Immature natural killer cell (primary cell): ENCODE measurements at regions not wholly inside any gene's neighbourhood (a gene's known extent, or its start where the extent isn't known, plus 50 kb on each side); places are given as distances from the start of the nearest gene placed in this dataset.
"Not testable (repeated sequence)": the region's sequence is repeated elsewhere in the genome, so short reads cannot be mapped to it uniquely, and the experiment has no call there.

ENCODE experiments used
- DNase-seq, 3 donors: peaks; one replicate each; pipeline ENCODE4 v3.0.0; 2022; ENCODE audit warnings: mixed read lengths in 1 of 3
- H3K27ac Mint-ChIP-seq, 6 donors: one replicate each; pipeline ENCODE4 v1.8.0; 2020; ENCODE audit warnings: mixed read lengths in 6 of 6, mild to moderate bottlenecking in 5 of 6, inconsistent platforms in 4 of 6, moderate library complexity in 3 of 6
- H3K27me3 Mint-ChIP-seq, 3 donors: one replicate each; pipeline ENCODE4 v1.8.0; 2020 to 2021; ENCODE audit warnings: low read depth in 3 of 3, mild to moderate bottlenecking in 3 of 3, mixed read lengths in 3 of 3, moderate library complexity in 3 of 3, inconsistent platforms in 1 of 3
- H3K36me3 Mint-ChIP-seq, 3 donors: one replicate each; pipeline ENCODE4 v1.8.0; 2020; ENCODE audit warnings: mixed read lengths in 3 of 3, inconsistent platforms in 2 of 3, mild to moderate bottlenecking in 2 of 3
- H3K4me1 Mint-ChIP-seq, 2 donors: one replicate each; pipeline ENCODE4 v1.8.0; 2020; ENCODE audit warnings: inconsistent platforms in 2 of 2, mild to moderate bottlenecking in 2 of 2, mixed read lengths in 2 of 2, moderate library complexity in 1 of 2
- H3K4me3 Mint-ChIP-seq, 5 donors: one replicate each; pipeline ENCODE4 v1.8.0; 2020; ENCODE audit warnings: mild to moderate bottlenecking in 5 of 5, mixed read lengths in 5 of 5, inconsistent platforms in 3 of 5, moderate library complexity in 3 of 5
- H3K9me3 Mint-ChIP-seq, 6 donors: one replicate each; pipeline ENCODE4 v1.8.0; 2020; ENCODE audit warnings: mild to moderate bottlenecking in 6 of 6, mixed read lengths in 6 of 6, inconsistent platforms in 4 of 6, moderate library complexity in 3 of 6

DNA sequence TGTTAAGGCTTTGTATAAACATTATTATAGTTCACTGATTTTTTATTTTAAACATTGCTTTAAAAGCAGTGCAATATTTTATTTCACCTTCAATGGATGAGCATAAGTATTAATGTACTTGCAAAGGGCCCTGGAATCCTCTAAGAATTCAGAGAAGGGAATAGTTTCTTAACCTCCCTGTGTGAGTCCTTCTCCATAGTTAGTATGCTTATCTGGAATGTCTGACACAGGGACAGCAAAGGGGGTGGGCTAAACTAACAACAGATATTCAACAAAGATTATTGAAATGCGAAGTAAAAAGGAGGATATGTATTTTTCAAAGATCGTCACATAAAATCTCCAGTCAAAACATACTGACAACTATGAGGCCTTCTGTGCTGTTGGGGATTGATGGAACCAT, 300.4 kb downstream of the CENPW start:
- no peak overlapping the region for H3K27ac Mint-ChIP-seq
- H3K4me3 Mint-ChIP-seq = no peak overlapping the region
- DNase-seq = no peak
- peaks cover 0 to 3% (median 0%) of the 10 kb centered on the region in 3 donors for H3K36me3 Mint-ChIP-seq
- H3K4me1 Mint-ChIP-seq = no peaks in the 10 kb centered on the region
- H3K27me3 Mint-ChIP-seq = peaks cover 0 to 4% (median 2%) of the 10 kb centered on the region in 3 donors
- peaks cover 3 to 23% (median 8%) of the 10 kb centered on the region in 6 donors for H3K9me3 Mint-ChIP-seq

DNA sequence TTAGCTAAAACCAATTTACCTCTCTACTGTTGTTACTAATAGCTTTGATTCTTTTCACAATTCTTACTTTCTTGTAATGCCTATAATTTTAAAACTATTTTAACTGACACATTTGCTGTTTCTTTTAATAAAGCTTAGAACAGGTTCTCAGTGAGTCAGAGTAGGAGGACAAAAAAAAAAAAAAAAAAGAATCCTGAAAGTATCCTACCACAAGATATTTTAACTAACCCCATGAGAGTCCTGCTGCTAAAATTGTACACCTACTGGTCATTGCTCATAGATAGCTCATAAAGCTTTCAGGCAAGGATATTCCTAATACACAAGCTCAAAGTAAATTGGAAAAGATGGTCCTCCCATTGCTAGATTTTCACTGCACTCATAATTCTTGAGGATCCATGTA, 301.0 kb downstream of the CENPW start:
- Mint-ChIP-seq H3K36me3 (peaks cover 0 to 3% (median 0%) of the 10 kb centered on the region in 3 donors), H3K9me3 (peaks cover 3 to 23% (median 9%) of the 10 kb centered on the region in 6 donors), H3K27me3 (peaks cover 0 to 4% (median 2%) of the 10 kb centered on the region in 3 donors), H3K4me1 (no peaks in the 10 kb centered on the region), H3K4me3 (no peak overlapping the region), H3K27ac (no peak overlapping the region)
- DNase-seq = no peak

DNA sequence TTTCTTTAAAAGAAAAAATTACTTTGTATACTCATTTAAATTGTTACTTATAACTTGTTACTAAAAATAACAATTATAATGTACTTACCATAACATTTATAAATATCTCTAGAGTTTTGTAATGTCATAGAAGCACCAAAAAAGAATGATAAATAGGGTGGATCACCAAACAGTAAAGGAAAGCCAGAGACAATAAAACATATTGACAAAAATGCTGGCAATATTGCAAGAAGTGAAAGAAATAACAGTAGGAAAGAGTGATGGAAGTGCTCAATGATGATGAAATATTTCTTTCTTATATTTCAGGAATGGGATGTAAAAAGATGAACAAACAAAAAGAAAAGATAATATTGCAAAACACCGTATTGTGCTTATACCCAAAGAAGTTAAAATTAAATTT, 301.7 kb downstream of the CENPW start:
- peaks cover 3 to 23% (median 9%) of the 10 kb centered on the region in 6 donors for H3K9me3 Mint-ChIP-seq

DNA sequence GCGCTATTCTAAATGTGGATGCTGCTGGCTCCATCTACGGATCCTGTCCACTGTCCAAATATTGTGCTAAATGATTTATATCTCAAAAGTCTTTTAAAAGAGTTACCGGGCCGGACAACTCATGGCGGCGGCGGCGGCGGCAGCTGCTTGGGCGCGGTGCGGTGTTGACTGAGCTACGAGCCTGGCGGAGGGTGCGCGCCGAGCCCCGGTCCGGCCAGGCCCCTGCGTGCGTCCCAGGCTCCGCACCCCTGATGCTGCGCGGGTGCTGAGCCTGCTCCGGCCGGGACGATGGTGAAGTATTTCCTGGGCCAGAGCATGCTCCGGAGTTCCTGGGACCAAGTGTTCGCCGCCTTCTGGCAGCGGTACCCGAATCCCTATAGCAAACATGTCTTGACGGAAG, 303.4 kb downstream of the CENPW start:
- Mint-ChIP-seq H3K4me3 (no peak overlapping the region), H3K36me3 (peaks cover 0 to 3% (median 0%) of the 10 kb centered on the region in 3 donors), H3K27ac (no peak overlapping the region), H3K9me3 (peaks cover 3 to 18% (median 9%) of the 10 kb centered on the region in 6 donors), H3K4me1 (no peaks in the 10 kb centered on the region), H3K27me3 (peaks cover 0 to 4% (median 2%) of the 10 kb centered on the region in 3 donors)
- DNase-seq = no peak

More for the DNA sequence above, 301.7 kb downstream of the CENPW start:
- no peak overlapping the region for H3K4me3 Mint-ChIP-seq
- H3K4me1 Mint-ChIP-seq = no peaks in the 10 kb centered on the region
- H3K27ac Mint-ChIP-seq = no peak overlapping the region
- no peak for DNase-seq
- H3K27me3 Mint-ChIP-seq = peaks cover 0 to 4% (median 2%) of the 10 kb centered on the region in 3 donors
- H3K36me3 Mint-ChIP-seq = peaks cover 0 to 3% (median 0%) of the 10 kb centered on the region in 3 donors

DNA sequence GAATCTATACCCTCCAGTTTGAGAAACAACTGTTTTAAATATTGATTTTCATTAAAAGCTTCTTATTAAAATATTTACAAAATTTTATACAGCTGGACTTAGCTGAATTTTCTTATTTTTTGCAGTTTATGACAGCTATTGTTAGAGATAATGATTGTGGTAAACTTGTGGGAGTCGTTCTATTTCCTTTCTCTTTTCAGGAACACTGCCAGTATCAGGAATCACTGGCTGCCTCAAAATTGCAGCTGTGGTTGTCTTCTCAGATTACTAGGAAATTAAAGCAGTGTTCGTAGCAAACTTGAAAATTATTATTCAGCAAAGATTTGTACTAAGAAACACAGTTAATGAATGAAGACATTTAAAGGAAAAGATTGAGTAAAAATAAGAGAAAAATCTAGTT, 311.0 kb downstream of the CENPW start:
- Mint-ChIP-seq H3K36me3 (no peaks in the 10 kb centered on the region), H3K9me3 (peaks cover 1 to 17% (median 8%) of the 10 kb centered on the region in 6 donors), H3K27me3 (no peaks in the 10 kb centered on the region), H3K4me3 (no peak overlapping the region), H3K4me1 (no peaks in the 10 kb centered on the region), H3K27ac (no peak overlapping the region)
- DNase-seq = no peak

DNA sequence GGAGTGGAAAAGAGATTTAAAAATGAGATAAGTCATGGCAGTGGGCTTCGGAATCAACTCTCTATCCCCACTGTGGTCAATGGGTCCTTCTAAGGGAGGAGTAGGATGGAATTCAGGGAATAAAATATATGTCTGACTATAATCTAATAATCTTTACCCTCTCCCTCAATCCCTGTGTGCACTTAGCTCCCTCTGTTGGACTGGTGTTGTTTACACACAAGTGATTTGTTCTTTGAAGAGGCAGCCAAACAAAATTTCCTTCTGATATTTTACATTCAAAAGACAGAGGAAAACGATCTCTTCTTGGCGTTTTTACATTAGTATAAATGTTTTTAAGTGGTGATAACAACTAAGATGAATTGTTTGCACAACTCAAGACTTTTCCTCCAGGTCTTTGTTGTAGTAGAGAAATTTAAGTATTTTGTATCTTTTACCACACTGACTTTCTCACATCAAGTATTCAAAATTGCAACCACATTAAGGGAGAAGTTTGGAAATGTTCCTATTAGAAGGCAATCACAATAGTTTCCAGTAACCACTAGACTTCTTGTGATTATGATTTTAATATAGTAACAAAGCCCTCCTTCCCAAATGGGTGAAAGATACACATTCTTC, 317.8 kb downstream of the CENPW start:
- Mint-ChIP-seq H3K4me3 (no peak overlapping the region), H3K27ac (no peak overlapping the region), H3K36me3 (no peaks in the 10 kb centered on the region)

DNA sequence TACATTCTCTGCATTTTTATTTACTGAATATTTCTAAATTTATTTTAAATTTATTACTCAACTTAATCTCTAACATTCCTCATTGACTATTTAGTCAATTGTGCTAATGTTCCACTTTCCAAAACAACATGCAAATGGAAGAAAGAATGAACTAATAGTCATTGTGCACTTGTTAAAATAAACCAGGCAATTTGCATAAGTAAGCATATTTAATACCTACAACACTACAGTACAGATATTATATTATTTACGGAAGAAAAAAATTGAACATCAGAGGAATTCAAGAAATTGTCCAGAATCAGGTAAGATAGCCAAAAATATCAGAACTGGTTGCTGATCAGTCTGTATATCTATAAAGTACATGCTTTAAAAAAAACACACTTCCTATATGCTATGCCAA, 320.5 kb downstream of the CENPW start:
- no peaks in the 10 kb centered on the region for H3K27me3 Mint-ChIP-seq
- peaks cover 0 to 6% (median 0%) of the 10 kb centered on the region in 6 donors for H3K9me3 Mint-ChIP-seq
- no peaks in the 10 kb centered on the region for H3K4me1 Mint-ChIP-seq
- H3K27ac Mint-ChIP-seq = no peak overlapping the region
- no peak overlapping the region for H3K4me3 Mint-ChIP-seq
- no peak for DNase-seq
- no peaks in the 10 kb centered on the region for H3K36me3 Mint-ChIP-seq

More for the DNA sequence above, 317.8 kb downstream of the CENPW start:
- Mint-ChIP-seq H3K27me3 (no peaks in the 10 kb centered on the region), H3K4me1 (no peaks in the 10 kb centered on the region), H3K9me3 (peaks cover 1 to 19% (median 5%) of the 10 kb centered on the region in 6 donors)
- DNase-seq = no peak

DNA sequence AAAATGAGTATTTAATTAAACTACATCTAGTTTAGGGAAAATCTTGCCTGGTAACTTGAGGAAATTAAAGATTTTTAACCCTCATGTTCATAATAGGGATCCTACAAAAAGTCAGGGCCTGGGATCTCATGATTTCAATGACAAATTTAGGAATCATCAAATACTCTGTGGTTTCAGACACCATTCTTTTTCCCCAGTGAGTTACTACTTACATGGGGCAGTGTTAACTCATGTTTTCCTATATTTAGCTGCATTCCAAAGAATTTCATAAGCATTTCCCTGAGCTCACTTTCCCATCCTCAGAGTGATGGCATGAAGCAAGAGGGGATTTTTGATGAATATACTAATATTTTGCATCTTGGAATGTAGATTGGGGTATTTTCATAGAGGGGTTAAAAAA, 321.7 kb downstream of the CENPW start:
- Mint-ChIP-seq H3K4me3 (no peak overlapping the region), H3K36me3 (no peaks in the 10 kb centered on the region), H3K4me1 (no peaks in the 10 kb centered on the region), H3K9me3 (peaks cover 0 to 4% (median 0%) of the 10 kb centered on the region in 6 donors), H3K27me3 (no peaks in the 10 kb centered on the region), H3K27ac (no peak overlapping the region)
- DNase-seq = no peak

DNA sequence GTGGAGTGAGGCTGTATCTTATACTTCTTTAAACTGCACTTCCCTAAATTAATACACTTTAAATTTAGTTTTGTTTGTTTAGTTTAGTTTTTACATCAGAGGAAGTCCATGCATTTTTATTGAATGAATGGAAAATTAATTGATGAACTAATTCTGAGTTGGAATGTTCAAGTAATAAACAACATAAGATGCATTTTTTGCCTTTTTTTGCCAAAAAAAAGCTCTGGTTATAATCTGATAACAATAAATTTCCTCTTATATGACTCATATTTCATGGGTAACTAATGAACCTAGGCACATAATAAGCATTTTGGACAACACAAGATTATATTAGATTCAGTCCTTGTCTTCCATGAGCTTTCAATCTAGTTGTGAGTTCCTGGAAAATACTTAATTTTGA, 323.1 kb downstream of the CENPW start:
- Mint-ChIP-seq H3K9me3 (peaks cover 0 to 4% (median under 1%) of the 10 kb centered on the region in 6 donors), H3K36me3 (no peaks in the 10 kb centered on the region), H3K4me3 (no peak overlapping the region), H3K4me1 (no peaks in the 10 kb centered on the region), H3K27me3 (no peaks in the 10 kb centered on the region), H3K27ac (no peak overlapping the region)
- no peak for DNase-seq

DNA sequence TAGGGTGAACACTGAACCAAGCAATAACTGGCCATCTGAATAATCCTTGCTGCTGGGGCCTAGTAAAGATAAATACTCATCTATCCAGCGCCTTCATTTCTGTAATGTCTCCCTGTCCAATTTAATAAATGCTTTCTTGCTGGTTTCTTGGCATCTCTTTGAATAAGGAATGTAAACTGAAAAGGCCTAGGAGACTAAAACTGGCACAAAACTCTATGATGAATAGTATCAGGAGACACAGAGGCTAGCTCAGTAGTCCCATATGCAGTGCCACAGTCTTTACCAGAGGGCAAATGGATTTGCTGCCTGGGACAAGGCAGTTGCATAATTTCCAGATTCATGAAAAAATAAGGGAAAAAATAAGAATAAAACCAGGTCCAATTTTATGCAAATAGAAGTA, 324.4 kb downstream of the CENPW start:
- DNase-seq = no peak
- Mint-ChIP-seq H3K27ac (no peak overlapping the region), H3K27me3 (no peaks in the 10 kb centered on the region), H3K4me3 (no peak overlapping the region), H3K36me3 (no peaks in the 10 kb centered on the region), H3K9me3 (peaks cover 0 to 6% (median under 1%) of the 10 kb centered on the region in 6 donors), H3K4me1 (no peaks in the 10 kb centered on the region)

DNA sequence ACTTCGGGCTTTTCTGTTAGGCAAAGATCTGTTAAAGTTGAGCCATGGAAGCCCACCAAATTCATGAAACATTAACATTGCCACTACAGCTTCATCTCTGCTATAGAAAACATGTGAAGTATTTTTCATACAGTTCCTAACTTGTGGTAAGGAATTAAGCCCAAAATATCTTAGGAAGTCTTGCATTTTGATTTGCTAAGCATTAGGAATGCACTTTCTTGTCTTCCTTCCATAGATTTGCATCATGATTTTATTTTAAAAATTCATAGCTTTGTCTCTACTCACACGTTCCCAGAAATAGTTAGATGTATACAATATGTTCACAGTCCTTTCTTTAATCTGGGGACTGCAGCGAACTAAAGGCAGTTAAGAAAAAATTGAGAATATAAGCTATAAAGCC, 325.6 kb downstream of the CENPW start:
- Mint-ChIP-seq H3K9me3 (peaks cover 0 to 8% (median 2%) of the 10 kb centered on the region in 6 donors), H3K4me1 (no peaks in the 10 kb centered on the region), H3K4me3 (no peak overlapping the region), H3K27ac (no peak overlapping the region), H3K27me3 (no peaks in the 10 kb centered on the region), H3K36me3 (no peaks in the 10 kb centered on the region)
- no peak for DNase-seq

DNA sequence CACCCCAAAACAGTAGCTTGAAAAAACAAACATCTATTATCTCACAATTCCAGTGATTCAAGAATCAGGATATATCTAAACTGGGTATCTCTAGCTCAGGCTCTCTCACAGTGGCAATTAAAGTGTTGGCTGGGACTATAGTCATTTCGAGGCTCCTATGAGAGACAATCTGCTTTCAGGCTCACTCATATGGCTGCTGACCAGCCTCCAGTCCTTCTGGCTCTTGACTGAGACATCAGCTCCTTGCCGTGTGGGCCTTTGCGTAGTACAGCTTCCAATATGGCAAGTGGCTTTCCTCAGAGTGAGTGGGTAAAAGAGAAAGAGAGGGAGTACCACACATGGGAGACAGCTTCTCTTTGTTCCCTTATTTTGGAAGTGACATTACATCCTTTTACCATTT, 327.2 kb downstream of the CENPW start:
- Mint-ChIP-seq H3K4me3 (no peak overlapping the region), H3K36me3 (no peaks in the 10 kb centered on the region), H3K27me3 (no peaks in the 10 kb centered on the region), H3K27ac (no peak overlapping the region), H3K9me3 (peaks cover 0 to 12% (median 6%) of the 10 kb centered on the region in 6 donors), H3K4me1 (no peaks in the 10 kb centered on the region)
- no peak for DNase-seq

DNA sequence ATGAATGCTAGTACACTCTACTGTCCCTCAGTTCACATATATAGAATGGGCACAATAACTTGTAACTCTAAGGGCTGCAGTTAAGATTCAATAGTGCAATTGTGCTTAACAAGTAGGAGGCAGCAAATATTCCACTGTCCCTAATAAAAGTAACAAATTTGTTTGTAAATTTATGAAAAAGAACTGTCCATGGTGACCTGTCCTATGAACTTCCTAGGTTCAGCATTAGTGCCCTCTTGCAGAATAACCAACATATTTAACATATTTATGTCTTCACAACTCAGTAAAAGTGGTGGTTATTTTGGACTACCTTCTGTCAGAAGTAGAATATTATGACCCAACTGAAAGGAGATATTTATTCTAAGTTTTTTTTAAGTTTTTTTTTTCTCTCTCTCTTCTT, 327.8 kb downstream of the CENPW start:
- no peak overlapping the region for H3K27ac Mint-ChIP-seq
- no peaks in the 10 kb centered on the region for H3K27me3 Mint-ChIP-seq
- no peaks in the 10 kb centered on the region for H3K4me1 Mint-ChIP-seq
- DNase-seq = no peak
- no peak overlapping the region for H3K4me3 Mint-ChIP-seq
- no peaks in the 10 kb centered on the region for H3K36me3 Mint-ChIP-seq
- H3K9me3 Mint-ChIP-seq = peaks cover 0 to 12% (median 7%) of the 10 kb centered on the region in 6 donors

DNA sequence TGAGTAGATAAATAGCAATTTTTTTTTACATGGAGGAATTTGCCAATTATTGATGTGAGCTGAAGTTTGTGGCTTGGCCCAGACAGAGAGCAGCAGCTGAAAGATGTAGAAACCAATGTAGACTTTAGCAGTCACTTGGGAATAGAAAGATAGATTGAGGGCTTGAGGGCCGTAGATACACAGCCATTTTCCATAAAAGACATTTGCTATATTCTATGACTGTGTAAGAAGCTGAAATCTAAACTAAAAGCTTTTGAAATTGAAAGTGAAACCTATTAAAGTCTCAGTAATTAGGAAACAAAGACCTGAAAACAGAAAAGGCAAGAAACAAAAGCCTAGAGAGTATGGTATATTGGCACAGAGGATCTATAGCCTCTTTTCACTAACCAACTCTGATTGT, 332.7 kb downstream of the CENPW start:
- H3K27me3 Mint-ChIP-seq = peaks cover 0 to 3% (median 0%) of the 10 kb centered on the region in 3 donors
- H3K9me3 Mint-ChIP-seq = peaks cover 2 to 19% (median 14%) of the 10 kb centered on the region in 6 donors
- H3K36me3 Mint-ChIP-seq = no peaks in the 10 kb centered on the region
- no peak for DNase-seq
- H3K27ac Mint-ChIP-seq = no peak overlapping the region
- H3K4me1 Mint-ChIP-seq = no peaks in the 10 kb centered on the region
- H3K4me3 Mint-ChIP-seq = no peak overlapping the region

DNA sequence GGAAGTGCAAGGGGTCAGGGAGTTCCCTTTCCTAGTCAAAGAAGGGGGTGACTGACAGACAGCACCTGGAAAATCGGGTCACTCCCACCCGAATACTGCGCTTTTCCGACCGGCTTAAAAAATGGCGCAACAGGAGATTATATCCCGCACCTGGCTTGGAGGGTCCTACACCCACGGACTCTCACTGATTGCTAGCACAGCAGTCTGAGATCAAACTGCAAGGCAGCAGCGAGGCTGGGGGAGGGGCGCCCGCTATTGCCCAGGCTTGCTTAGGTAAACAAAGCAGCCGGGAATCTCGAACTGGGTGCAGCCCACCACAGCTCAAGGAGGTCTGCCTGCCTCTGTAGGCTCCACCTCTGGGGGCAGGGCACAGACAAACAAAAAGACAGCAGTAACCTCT, 333.8 kb downstream of the CENPW start:
- DNase-seq, H3K4me3 Mint-ChIP-seq, H3K27me3 Mint-ChIP-seq, H3K27ac Mint-ChIP-seq, H3K4me1 Mint-ChIP-seq, H3K36me3 Mint-ChIP-seq: not testable (repeated sequence)
- peaks cover 2 to 15% (median 13%) of the 10 kb centered on the region in 6 donors for H3K9me3 Mint-ChIP-seq
